ENCODE measurements at regions not wholly inside any gene's neighbourhood (a gene's known extent, or its start where the extent isn't known, plus 50 kb on each side); places are given as distances from the start of the nearest gene placed in this dataset.

DNA sequence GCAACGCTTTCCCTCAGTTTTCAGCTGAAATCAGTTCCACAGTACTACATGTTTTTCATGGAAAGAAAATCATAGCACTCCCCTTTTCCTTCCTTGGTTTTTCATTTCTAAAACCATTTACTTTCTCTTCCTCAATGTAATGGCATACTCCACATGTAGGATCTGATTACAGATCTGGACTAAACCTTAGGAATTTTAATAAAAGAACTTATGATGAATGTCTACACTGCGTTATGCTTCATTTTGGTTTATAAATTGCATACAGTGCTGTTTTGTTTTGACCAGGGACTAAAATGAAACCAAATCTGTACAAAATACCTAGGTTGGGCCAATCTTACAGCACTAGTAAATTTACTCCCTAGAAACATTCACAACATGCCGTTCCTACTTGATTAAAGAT, 589.9 kb downstream of the TBC1D4 start:
- Histone ChIP-seq H3K27ac (replicated peaks in 1 of 4) (no peak overlapping the region), H3K9me3 (no peaks in the 10 kb centered on the region), H3K36me3 (no peaks in the 10 kb centered on the region), H3K4me1 (no peaks in the 10 kb centered on the region), H3K27me3 (no peaks in the 10 kb centered on the region), H3K4me3 (no peak overlapping the region)
- TF ChIP-seq EP300 (IDR thresholded peaks at IDR 0.05) (no peak), POLR2AphosphoS5 (IDR thresholded peaks at IDR 0.05) (no peak), POLR2A (IDR thresholded peaks at IDR 0.05; ENCODE audit: low read depth) (no peak)
- TF ChIP-seq, protein P1, sequence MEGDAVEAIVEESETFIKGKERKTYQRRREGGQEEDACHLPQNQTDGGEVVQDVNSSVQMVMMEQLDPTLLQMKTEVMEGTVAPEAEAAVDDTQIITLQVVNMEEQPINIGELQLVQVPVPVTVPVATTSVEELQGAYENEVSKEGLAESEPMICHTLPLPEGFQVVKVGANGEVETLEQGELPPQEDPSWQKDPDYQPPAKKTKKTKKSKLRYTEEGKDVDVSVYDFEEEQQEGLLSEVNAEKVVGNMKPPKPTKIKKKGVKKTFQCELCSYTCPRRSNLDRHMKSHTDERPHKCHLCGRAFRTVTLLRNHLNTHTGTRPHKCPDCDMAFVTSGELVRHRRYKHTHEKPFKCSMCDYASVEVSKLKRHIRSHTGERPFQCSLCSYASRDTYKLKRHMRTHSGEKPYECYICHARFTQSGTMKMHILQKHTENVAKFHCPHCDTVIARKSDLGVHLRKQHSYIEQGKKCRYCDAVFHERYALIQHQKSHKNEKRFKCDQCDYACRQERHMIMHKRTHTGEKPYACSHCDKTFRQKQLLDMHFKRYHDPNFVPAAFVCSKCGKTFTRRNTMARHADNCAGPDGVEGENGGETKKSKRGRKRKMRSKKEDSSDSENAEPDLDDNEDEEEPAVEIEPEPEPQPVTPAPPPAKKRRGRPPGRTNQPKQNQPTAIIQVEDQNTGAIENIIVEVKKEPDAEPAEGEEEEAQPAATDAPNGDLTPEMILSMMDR (IDR thresholded peaks at IDR 0.05): no peak
- 69% methylated on average over 3 of the region's 3 CpGs for WGBS
- DNase-seq (ENCODE audit: extremely low spot score): no peak
- intact Hi-C loops (cut with DNase I): no loop called here

- peaks cover 0 to under 1% (median 0%) of the 10 kb centered on the region in 4 donors for H3K4me1 ChIP-seq
- H3K9me3 ChIP-seq: no peaks in the 10 kb centered on the region
- H3K27ac ChIP-seq (replicated peaks in 1 of 4): no peak overlapping the region
- H3K27me3 ChIP-seq: no peaks in the 10 kb centered on the region
- 69% methylated on average over 5 of the region's 5 CpGs for WGBS
- intact Hi-C loops (cut with DNase I): no loop called here
- H3K4me3 ChIP-seq: no peak overlapping the region
- H3K36me3 ChIP-seq: no peaks in the 10 kb centered on the region
- TF ChIP-seq, protein P1 (IDR thresholded peaks at IDR 0.05): no peak
- TF ChIP-seq POLR2A (IDR thresholded peaks at IDR 0.05; ENCODE audit: low read depth) (no peak), POLR2AphosphoS5 (IDR thresholded peaks at IDR 0.05) (no peak), EP300 (IDR thresholded peaks at IDR 0.05) (no peak)
- DNase-seq (ENCODE audit: extremely low spot score): no peak
These were observed 590.4 kb downstream of the TBC1D4 start for GRCh38 chr13:74891610-74892009.

GRCh38 chr13:74889321-74889720, 592.6 kb downstream of the TBC1D4 start:
- Histone ChIP-seq H3K27ac (replicated peaks in 1 of 4) (no peak overlapping the region), H3K4me3 (no peak overlapping the region), H3K9me3 (no peaks in the 10 kb centered on the region), H3K36me3 (no peaks in the 10 kb centered on the region), H3K27me3 (no peaks in the 10 kb centered on the region), H3K4me1 (peaks cover 0 to 4% (median 2%) of the 10 kb centered on the region in 4 donors)
- intact Hi-C loops (cut with DNase I): no loop called here
- TF ChIP-seq POLR2A (IDR thresholded peaks at IDR 0.05; ENCODE audit: low read depth): no peak
- TF ChIP-seq, protein P1 (IDR thresholded peaks at IDR 0.05): no peak
- no peak for TF ChIP-seq EP300 (IDR thresholded peaks at IDR 0.05)
- TF ChIP-seq POLR2AphosphoS5 (IDR thresholded peaks at IDR 0.05): no peak
- DNase-seq (ENCODE audit: extremely low spot score): no peak

DNA sequence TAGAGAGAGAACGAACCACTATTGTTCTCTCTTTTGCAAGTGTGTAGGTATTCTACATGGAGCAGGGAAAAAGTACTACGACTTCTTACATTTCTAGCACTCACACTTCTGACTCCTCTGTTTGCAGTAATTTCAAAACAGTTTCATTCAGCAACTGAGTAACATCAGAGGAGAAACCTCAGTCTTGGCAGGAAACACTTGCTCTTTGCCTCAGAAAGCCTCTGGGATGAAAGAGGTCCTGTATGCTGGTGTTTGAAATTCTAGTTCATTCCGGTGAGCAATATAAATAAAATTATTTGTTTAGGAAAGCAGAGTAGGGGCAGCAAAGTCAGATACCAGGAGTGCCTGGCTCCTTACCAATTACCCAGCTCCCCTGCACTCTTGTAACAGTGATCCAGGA, 595.5 kb downstream of the TBC1D4 start:
- Histone ChIP-seq H3K27me3 (no peaks in the 10 kb centered on the region), H3K4me3 (no peak overlapping the region), H3K27ac (replicated peaks in 1 of 4) (no peak overlapping the region), H3K36me3 (no peaks in the 10 kb centered on the region), H3K4me1 (peaks cover 0 to 4% (median 2%) of the 10 kb centered on the region in 4 donors), H3K9me3 (no peaks in the 10 kb centered on the region)
- TF ChIP-seq, protein P1 (IDR thresholded peaks at IDR 0.05): no peak
- no peak for TF ChIP-seq POLR2A (IDR thresholded peaks at IDR 0.05; ENCODE audit: low read depth)
- TF ChIP-seq POLR2AphosphoS5 (IDR thresholded peaks at IDR 0.05): no peak
- no peak for TF ChIP-seq EP300 (IDR thresholded peaks at IDR 0.05)
- intact Hi-C loops (cut with DNase I): no loop called here
- 37% methylated on average over 3 of the region's 3 CpGs for WGBS
- DNase-seq (ENCODE audit: extremely low spot score): no peak

DNA sequence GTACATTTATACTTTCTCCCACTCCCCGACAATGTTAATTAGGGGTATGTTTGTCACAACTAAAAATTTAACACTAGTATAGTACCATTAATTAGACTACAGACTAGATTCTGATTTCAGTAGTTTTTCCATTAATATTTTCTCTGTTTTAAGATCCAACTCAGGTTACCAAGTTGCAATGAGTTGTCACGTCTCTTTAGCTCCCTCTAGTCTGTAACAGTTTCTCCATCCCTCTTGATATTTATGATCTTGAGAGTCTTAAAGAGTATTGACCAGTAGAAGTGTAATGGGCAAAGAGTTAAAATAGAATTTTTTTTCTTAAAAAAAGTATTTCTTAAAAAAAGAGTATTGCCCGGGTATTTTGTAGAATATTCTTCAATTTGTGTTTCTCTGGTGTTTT, 598.1 kb downstream of the TBC1D4 start:
- intact Hi-C loops (cut with DNase I): no loop called here
- peaks cover 0 to 6% (median 5%) of the 10 kb centered on the region in 4 donors for H3K9me3 ChIP-seq

More for the DNA sequence above, 598.1 kb downstream of the TBC1D4 start:
- H3K36me3 ChIP-seq: no peaks in the 10 kb centered on the region
- TF ChIP-seq EP300 (IDR thresholded peaks at IDR 0.05) (no peak), POLR2A (IDR thresholded peaks at IDR 0.05; ENCODE audit: low read depth) (no peak), POLR2AphosphoS5 (IDR thresholded peaks at IDR 0.05) (no peak)
- no peak overlapping the region for H3K27ac ChIP-seq (replicated peaks in 1 of 4)
- no peaks in the 10 kb centered on the region for H3K27me3 ChIP-seq
- no peak for DNase-seq (ENCODE audit: extremely low spot score)
- peaks cover 0 to 4% (median 2%) of the 10 kb centered on the region in 4 donors for H3K4me1 ChIP-seq
- 90% methylated on average over 3 of the region's 3 CpGs for WGBS
- H3K4me3 ChIP-seq: no peak overlapping the region
